ENCODE measurements at regions not wholly inside any gene's neighbourhood (a gene's known extent, or its start where the extent isn't known, plus 50 kb on each side); places are given as distances from the start of the nearest gene placed in this dataset.
"Not testable (repeated sequence)": the region's sequence is repeated elsewhere in the genome, so short reads cannot be mapped to it uniquely, and the experiment has no call there.

- Mint-ChIP-seq H3K4me3 (no peak overlapping the region), H3K36me3 (no peaks in the 10 kb centered on the region), H3K27ac (no peak overlapping the region), H3K9me3 (peaks cover 4 to 29% (median 8%) of the 10 kb centered on the region in 7 donors), H3K27me3 (no peaks in the 10 kb centered on the region), H3K4me1 (no peaks in the 10 kb centered on the region)
- H3K27me3 ChIP-seq (ENCODE audit: control insufficient read depth, insufficient read depth, low read length): no peaks in the 10 kb centered on the region
- no peaks in the 10 kb centered on the region for H3K9me3 ChIP-seq (ENCODE audit: control insufficient read depth in 2 of 2, low read length in 2 of 2)
- no peak for ATAC-seq (ENCODE audit: low read depth in 2 of 2)
- DNase-seq: no peak
- no peaks in the 10 kb centered on the region for H3K36me3 ChIP-seq (ENCODE audit: control insufficient read depth, insufficient read depth, low read length)
- no peak overlapping the region for H3K27ac ChIP-seq (ENCODE audit: insufficient read depth, low read length, poor library complexity, severe bottlenecking)
- no peak overlapping the region for H3K4me3 ChIP-seq (ENCODE audit: low read depth, low read length)
- no peaks in the 10 kb centered on the region for H3K4me1 ChIP-seq (ENCODE audit: control insufficient read depth, insufficient read depth, low read length, poor library complexity, severe bottlenecking)
These were observed 691.4 kb upstream of the TBX3 start for GRCh38 chr12:115375186-115375991.

GRCh38 chr12:115374480-115375185 is 690.7 kb upstream of the TBX3 start:
- no peak overlapping the region for H3K27ac ChIP-seq (ENCODE audit: insufficient read depth, low read length, poor library complexity, severe bottlenecking)
- Mint-ChIP-seq H3K9me3 (peaks cover 4 to 29% (median 12%) of the 10 kb centered on the region in 7 donors), H3K27ac (no peak overlapping the region), H3K4me3 (no peak overlapping the region), H3K27me3 (no peaks in the 10 kb centered on the region), H3K36me3 (no peaks in the 10 kb centered on the region), H3K4me1 (no peaks in the 10 kb centered on the region)
- no peaks in the 10 kb centered on the region for H3K9me3 ChIP-seq (ENCODE audit: control insufficient read depth in 2 of 2, low read length in 2 of 2)
- ATAC-seq (ENCODE audit: low read depth in 2 of 2) (no peak), DNase-seq (no peak)
- no peaks in the 10 kb centered on the region for H3K4me1 ChIP-seq (ENCODE audit: control insufficient read depth, insufficient read depth, low read length, poor library complexity, severe bottlenecking)
- no peak overlapping the region for H3K4me3 ChIP-seq (ENCODE audit: low read depth, low read length)
- no peaks in the 10 kb centered on the region for H3K27me3 ChIP-seq (ENCODE audit: control insufficient read depth, insufficient read depth, low read length)
- no peaks in the 10 kb centered on the region for H3K36me3 ChIP-seq (ENCODE audit: control insufficient read depth, insufficient read depth, low read length)

- ATAC-seq (ENCODE audit: low read depth in 2 of 2) (no peak), DNase-seq (no peak)
- Histone ChIP-seq H3K4me1 (ENCODE audit: control insufficient read depth, insufficient read depth, low read length, poor library complexity, severe bottlenecking) (no peaks in the 10 kb centered on the region), H3K27ac (ENCODE audit: insufficient read depth, low read length, poor library complexity, severe bottlenecking) (no peak overlapping the region), H3K9me3 (ENCODE audit: control insufficient read depth in 2 of 2, low read length in 2 of 2) (no peaks in the 10 kb centered on the region), H3K4me3 (ENCODE audit: low read depth, low read length) (no peak overlapping the region), H3K27me3 (ENCODE audit: control insufficient read depth, insufficient read depth, low read length) (no peaks in the 10 kb centered on the region), H3K36me3 (ENCODE audit: control insufficient read depth, insufficient read depth, low read length) (no peaks in the 10 kb centered on the region)
- Mint-ChIP-seq H3K27ac (no peak overlapping the region), H3K4me3 (no peak overlapping the region), H3K4me1 (no peaks in the 10 kb centered on the region), H3K36me3 (no peaks in the 10 kb centered on the region), H3K27me3 (no peaks in the 10 kb centered on the region), H3K9me3 (peaks cover 5 to 28% (median 12%) of the 10 kb centered on the region in 7 donors)
These were observed 687.7 kb upstream of the TBX3 start for GRCh38 chr12:115371711-115372110.

GRCh38 chr12:115370650-115371049 is 686.7 kb upstream of the TBX3 start:
- Mint-ChIP-seq H3K27me3 (no peaks in the 10 kb centered on the region), H3K9me3 (peaks cover 6 to 29% (median 12%) of the 10 kb centered on the region in 7 donors), H3K4me3 (no peak overlapping the region), H3K4me1 (no peaks in the 10 kb centered on the region), H3K36me3 (no peaks in the 10 kb centered on the region), H3K27ac (no peak overlapping the region)
- H3K4me1 ChIP-seq (ENCODE audit: control insufficient read depth, insufficient read depth, low read length, poor library complexity, severe bottlenecking): no peaks in the 10 kb centered on the region
- ATAC-seq (ENCODE audit: low read depth in 2 of 2): no peak
- no peaks in the 10 kb centered on the region for H3K9me3 ChIP-seq (ENCODE audit: control insufficient read depth in 2 of 2, low read length in 2 of 2)
- no peak overlapping the region for H3K27ac ChIP-seq (ENCODE audit: insufficient read depth, low read length, poor library complexity, severe bottlenecking)
- H3K36me3 ChIP-seq (ENCODE audit: control insufficient read depth, insufficient read depth, low read length): no peaks in the 10 kb centered on the region
- DNase-seq: no peak
- no peak overlapping the region for H3K4me3 ChIP-seq (ENCODE audit: low read depth, low read length)
- no peaks in the 10 kb centered on the region for H3K27me3 ChIP-seq (ENCODE audit: control insufficient read depth, insufficient read depth, low read length)

- Histone ChIP-seq H3K4me3 (ENCODE audit: low read depth, low read length) (no peak overlapping the region), H3K27ac (ENCODE audit: insufficient read depth, low read length, poor library complexity, severe bottlenecking) (no peak overlapping the region), H3K27me3 (ENCODE audit: control insufficient read depth, insufficient read depth, low read length) (no peaks in the 10 kb centered on the region), H3K4me1 (ENCODE audit: control insufficient read depth, insufficient read depth, low read length, poor library complexity, severe bottlenecking) (no peaks in the 10 kb centered on the region), H3K9me3 (ENCODE audit: control insufficient read depth in 2 of 2, low read length in 2 of 2) (no peaks in the 10 kb centered on the region), H3K36me3 (ENCODE audit: control insufficient read depth, insufficient read depth, low read length) (no peaks in the 10 kb centered on the region)
- ATAC-seq (ENCODE audit: low read depth in 2 of 2): no peak
- H3K9me3 Mint-ChIP-seq: peaks cover 7 to 29% (median 12%) of the 10 kb centered on the region in 7 donors
- H3K4me3 Mint-ChIP-seq: no peak overlapping the region
- H3K27ac Mint-ChIP-seq: no peak overlapping the region
- no peak for DNase-seq
- H3K4me1 Mint-ChIP-seq: no peaks in the 10 kb centered on the region
- no peaks in the 10 kb centered on the region for H3K36me3 Mint-ChIP-seq
- no peaks in the 10 kb centered on the region for H3K27me3 Mint-ChIP-seq
These were observed 686.2 kb upstream of the TBX3 start for GRCh38 chr12:115370207-115370606.

- not testable (repeated sequence) for DNase-seq; H3K27me3 Mint-ChIP-seq; H3K4me1 Mint-ChIP-seq; H3K9me3 ChIP-seq (ENCODE audit: control insufficient read depth in 2 of 2, low read length in 2 of 2); H3K4me3 ChIP-seq (ENCODE audit: low read depth, low read length); ATAC-seq (ENCODE audit: low read depth in 2 of 2); H3K4me3 Mint-ChIP-seq; H3K4me1 ChIP-seq (ENCODE audit: control insufficient read depth, insufficient read depth, low read length, poor library complexity, severe bottlenecking); H3K27ac ChIP-seq (ENCODE audit: insufficient read depth, low read length, poor library complexity, severe bottlenecking); H3K27me3 ChIP-seq (ENCODE audit: control insufficient read depth, insufficient read depth, low read length); H3K36me3 ChIP-seq (ENCODE audit: control insufficient read depth, insufficient read depth, low read length); H3K36me3 Mint-ChIP-seq
- Mint-ChIP-seq H3K9me3 (peaks cover 2 to 16% (median 8%) of the 10 kb centered on the region in 7 donors), H3K27ac (peak overlapping the region in 1 of 3 donors; percentile 59)
These were observed 682.3 kb upstream of the TBX3 start for GRCh38 chr12:115366277-115366676.

GRCh38 chr12:115365765-115366164 is 681.8 kb upstream of the TBX3 start:
- H3K9me3 ChIP-seq (ENCODE audit: control insufficient read depth in 2 of 2, low read length in 2 of 2); H3K27ac ChIP-seq (ENCODE audit: insufficient read depth, low read length, poor library complexity, severe bottlenecking); H3K4me3 ChIP-seq (ENCODE audit: low read depth, low read length); H3K4me1 Mint-ChIP-seq; DNase-seq; H3K27me3 Mint-ChIP-seq; H3K4me3 Mint-ChIP-seq; H3K27me3 ChIP-seq (ENCODE audit: control insufficient read depth, insufficient read depth, low read length); H3K36me3 Mint-ChIP-seq; H3K36me3 ChIP-seq (ENCODE audit: control insufficient read depth, insufficient read depth, low read length); H3K4me1 ChIP-seq (ENCODE audit: control insufficient read depth, insufficient read depth, low read length, poor library complexity, severe bottlenecking); ATAC-seq (ENCODE audit: low read depth in 2 of 2): not testable (repeated sequence)
- H3K9me3 Mint-ChIP-seq: peaks cover 4 to 19% (median 8%) of the 10 kb centered on the region in 7 donors
- peak overlapping the region in 1 of 3 donors; percentile 83 for H3K27ac Mint-ChIP-seq

- Histone ChIP-seq H3K9me3 (ENCODE audit: control insufficient read depth in 2 of 2, low read length in 2 of 2) (no peaks in the 10 kb centered on the region), H3K4me1 (ENCODE audit: control insufficient read depth, insufficient read depth, low read length, poor library complexity, severe bottlenecking) (no peaks in the 10 kb centered on the region), H3K27ac (ENCODE audit: insufficient read depth, low read length, poor library complexity, severe bottlenecking) (no peak overlapping the region), H3K4me3 (ENCODE audit: low read depth, low read length) (no peak overlapping the region), H3K36me3 (ENCODE audit: control insufficient read depth, insufficient read depth, low read length) (no peaks in the 10 kb centered on the region), H3K27me3 (ENCODE audit: control insufficient read depth, insufficient read depth, low read length) (no peaks in the 10 kb centered on the region)
- H3K36me3 Mint-ChIP-seq: no peaks in the 10 kb centered on the region
- DNase-seq (no peak), ATAC-seq (ENCODE audit: low read depth in 2 of 2) (no peak)
- no peak overlapping the region for H3K4me3 Mint-ChIP-seq
- H3K9me3 Mint-ChIP-seq: peaks cover 4 to 17% (median 6%) of the 10 kb centered on the region in 7 donors
- no peaks in the 10 kb centered on the region for H3K4me1 Mint-ChIP-seq
- no peak overlapping the region for H3K27ac Mint-ChIP-seq
- no peaks in the 10 kb centered on the region for H3K27me3 Mint-ChIP-seq
These were observed 680.9 kb upstream of the TBX3 start for GRCh38 chr12:115364921-115365320.
